22Rv1 (cell line): ENCODE measurements at regions not wholly inside any gene's neighbourhood (a gene's known extent, or its start where the extent isn't known, plus 50 kb on each side); places are given as distances from the start of the nearest gene placed in this dataset.

Experiments used
- CTCF ChIP-seq: fragments of 450-650 bp; IDR thresholded peaks from 2 replicates; pipeline ENCODE4 v1.5.1; 2017; ENCODE audit warnings: mild to moderate bottlenecking
- ZFX ChIP-seq: fragments of 450-650 bp; IDR thresholded peaks from 2 replicates; pipeline ENCODE4 v1.6.1; 2017; ENCODE audit warnings: antibody characterized with exemption, borderline replicate concordance

- TF ChIP-seq CTCF (no peak), ZFX (no peak)
Observed at GRCh38 chr14:36405589-36406274, 85.3 kb upstream of the MBIP start.
